GM06990 (cell line): ENCODE measurements at regions not wholly inside any gene's neighbourhood (a gene's known extent, or its start where the extent isn't known, plus 50 kb on each side); places are given as distances from the start of the nearest gene placed in this dataset.

Experiments
- DNase-seq: peaks from one replicate; pipeline ENCODE4 v3.0.0-alpha.2; 2011; ENCODE audit not compliant: insufficient read length; ENCODE audit errors: extremely low read depth
- H3K27me3 ChIP-seq: replicated peaks from 2 replicates; pipeline ENCODE4 v1.6.0; 2011; ENCODE audit warnings: low read length; ENCODE audit not compliant: control insufficient read depth, insufficient read depth
- H3K36me3 ChIP-seq: 2 replicates; pipeline ENCODE4 v1.5.1; 2011; ENCODE audit warnings: low read length; ENCODE audit not compliant: control insufficient read depth, insufficient read depth
- H3K4me3 ChIP-seq: replicated peaks from 2 replicates; pipeline ENCODE4 v1.5.1; 2011; ENCODE audit warnings: low read depth, mild to moderate bottlenecking, control low read depth, low read length
- CTCF ChIP-seq: IDR thresholded peaks from 2 replicates; pipeline ENCODE4 v1.5.1; 2011; ENCODE audit warnings: low read length, control low read depth, mild to moderate bottlenecking, inconsistent platforms; ENCODE audit not compliant: insufficient read depth, poor library complexity, severe bottlenecking

- TF ChIP-seq CTCF, result no peak
- no peak overlapping the region for H3K4me3 ChIP-seq
Observed at GRCh38 chr17:79374087-79374689, 236.7 kb downstream of the RBFOX3 start.

GRCh38 chr17:79372470-79373238, 238.2 kb downstream of the RBFOX3 start:
- Histone ChIP-seq H3K36me3 (no peaks in the 10 kb centered on the region), H3K4me3 (no peak overlapping the region), H3K27me3 (no peaks in the 10 kb centered on the region; the same call in 1 of the 2 replicates)
- no peak for TF ChIP-seq CTCF
- no peak for DNase-seq

More at GRCh38 chr17:79374087-79374689, 236.7 kb downstream of the RBFOX3 start:
- Histone ChIP-seq H3K27me3 (peaks cover 1% of the 10 kb centered on the region; the same call in 1 of the 2 replicates), H3K36me3 (no peaks in the 10 kb centered on the region)
- no peak for DNase-seq

- H3K4me3 ChIP-seq, result no peak overlapping the region
- H3K27me3 ChIP-seq, result no peaks in the 10 kb centered on the region; the same call in 1 of the 2 replicates
- TF ChIP-seq CTCF, result no peak
- H3K36me3 ChIP-seq, result no peaks in the 10 kb centered on the region
- no peak for DNase-seq
Observed at GRCh38 chr17:79371984-79372383, 238.9 kb downstream of the RBFOX3 start.

GRCh38 chr17:79370594-79370993, 240.3 kb downstream of the RBFOX3 start:
- Histone ChIP-seq H3K27me3 (no peaks in the 10 kb centered on the region), H3K4me3 (no peak overlapping the region)
- TF ChIP-seq CTCF, result no peak

GRCh38 chr17:79370126-79370525, 240.7 kb downstream of the RBFOX3 start:
- Histone ChIP-seq H3K36me3 (no peaks in the 10 kb centered on the region), H3K4me3 (no peak overlapping the region), H3K27me3 (no peaks in the 10 kb centered on the region)
- DNase-seq, result no peak
- no peak for TF ChIP-seq CTCF

More at GRCh38 chr17:79370594-79370993, 240.3 kb downstream of the RBFOX3 start:
- DNase-seq, result no peak
- H3K36me3 ChIP-seq, result no peaks in the 10 kb centered on the region

GRCh38 chr17:79369532-79369931, 241.3 kb downstream of the RBFOX3 start:
- no peak for TF ChIP-seq CTCF
- no peaks in the 10 kb centered on the region for H3K27me3 ChIP-seq
- no peaks in the 10 kb centered on the region for H3K36me3 ChIP-seq

More at GRCh38 chr17:79369532-79369931, 241.3 kb downstream of the RBFOX3 start:
- no peak overlapping the region for H3K4me3 ChIP-seq
- DNase-seq, result no peak
